ENCODE measurements at regions not wholly inside any gene's neighbourhood (a gene's known extent, or its start where the extent isn't known, plus 50 kb on each side); places are given as distances from the start of the nearest gene placed in this dataset.

DNA sequence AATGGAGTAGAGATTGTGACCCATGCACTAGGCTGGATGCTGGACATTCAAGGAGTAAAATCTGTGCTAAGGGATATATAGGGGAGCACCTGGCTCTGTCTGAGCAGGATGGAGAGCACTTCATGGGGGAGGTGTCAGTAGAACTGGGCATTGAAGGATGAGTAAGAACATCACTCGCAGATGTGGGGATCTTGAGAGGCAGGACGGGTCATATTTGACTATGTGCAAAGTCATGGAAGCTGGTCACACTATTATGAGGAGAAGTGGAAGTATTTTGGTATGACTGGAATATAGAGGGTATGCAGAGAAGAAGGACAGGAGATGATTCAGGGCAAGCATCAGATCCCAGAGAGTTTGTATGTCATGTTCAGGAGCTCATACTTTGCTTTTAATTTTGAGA lies 62.9 kb upstream of the PCDH8 start:
- TF ChIP-seq, protein P1, sequence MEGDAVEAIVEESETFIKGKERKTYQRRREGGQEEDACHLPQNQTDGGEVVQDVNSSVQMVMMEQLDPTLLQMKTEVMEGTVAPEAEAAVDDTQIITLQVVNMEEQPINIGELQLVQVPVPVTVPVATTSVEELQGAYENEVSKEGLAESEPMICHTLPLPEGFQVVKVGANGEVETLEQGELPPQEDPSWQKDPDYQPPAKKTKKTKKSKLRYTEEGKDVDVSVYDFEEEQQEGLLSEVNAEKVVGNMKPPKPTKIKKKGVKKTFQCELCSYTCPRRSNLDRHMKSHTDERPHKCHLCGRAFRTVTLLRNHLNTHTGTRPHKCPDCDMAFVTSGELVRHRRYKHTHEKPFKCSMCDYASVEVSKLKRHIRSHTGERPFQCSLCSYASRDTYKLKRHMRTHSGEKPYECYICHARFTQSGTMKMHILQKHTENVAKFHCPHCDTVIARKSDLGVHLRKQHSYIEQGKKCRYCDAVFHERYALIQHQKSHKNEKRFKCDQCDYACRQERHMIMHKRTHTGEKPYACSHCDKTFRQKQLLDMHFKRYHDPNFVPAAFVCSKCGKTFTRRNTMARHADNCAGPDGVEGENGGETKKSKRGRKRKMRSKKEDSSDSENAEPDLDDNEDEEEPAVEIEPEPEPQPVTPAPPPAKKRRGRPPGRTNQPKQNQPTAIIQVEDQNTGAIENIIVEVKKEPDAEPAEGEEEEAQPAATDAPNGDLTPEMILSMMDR (conservative IDR thresholded peaks at IDR 0.05 in 1 of 2, IDR thresholded peaks at IDR 0.05 in 1 of 2; ENCODE audit: extremely low read depth in 1 of 2, insufficient read depth in 1 of 2, low read depth in 1 of 2, low read length in 2 of 2) = no peak
- TF ChIP-seq EZH2 (IDR thresholded peaks at IDR 0.05; ENCODE audit: borderline replicate concordance, low read length) = no peak
